HEK293 (cell line): ENCODE measurements at regions not wholly inside any gene's neighbourhood (a gene's known extent, or its start where the extent isn't known, plus 50 kb on each side); places are given as distances from the start of the nearest gene placed in this dataset.

ENCODE experiments used
- CTCF ChIA-PET: fragments of 350-600 bp; formaldehyde crosslinking; extraction: SDS; loops from one replicate; lab custom pipeline; 2021; ENCODE audit warnings: antibody characterized with exemption; lab: Yijun Ruan, JAX
- POLR2A ChIA-PET: fragments of 300-600 bp; formaldehyde crosslinking; extraction: SDS; loops from one replicate; lab custom pipeline; 2020; ENCODE audit warnings: antibody characterized with exemption, inconsistent platforms; lab: Yijun Ruan, JAX
- H3K27ac ChIP-seq: fragments of 200-500 bp; sonication (Bioruptor generic); 2 replicates; pipeline ENCODE4 v1.5.1; 2014; ENCODE audit warnings: low read depth, low read length, control low read depth, inconsistent platforms; ENCODE audit errors: extremely low read depth
- H3K36me3 ChIP-seq, 2 experiments: fragments of 200-500 bp in 1 of 2; sonication (Bioruptor generic) in 1 of 2; 1 replicate in 1 of 2; 2 replicates in 1 of 2; pipeline ENCODE4 v1.5.1; 2014 to 2017; ENCODE audit warnings: inconsistent platforms in 2 of 2, low read length in 2 of 2; ENCODE audit not compliant: control insufficient read depth in 2 of 2, insufficient read depth in 1 of 2
- H3K4me1 ChIP-seq: fragments of 200-500 bp; sonication (Bioruptor generic); 2 replicates; pipeline ENCODE4 v1.5.1; 2014; ENCODE audit warnings: mild to moderate bottlenecking, low read length, inconsistent platforms; ENCODE audit not compliant: control insufficient read depth, insufficient read depth
- H3K4me3 ChIP-seq: 2 replicates; pipeline ENCODE4 v1.5.1; 2011; ENCODE audit warnings: low read depth, mild to moderate bottlenecking, control low read depth, low read length, moderate library complexity
- H3K9me3 ChIP-seq: fragments of 200-500 bp; sonication (Bioruptor generic); 2 replicates; pipeline ENCODE4 v1.5.1; 2014; ENCODE audit warnings: low read depth, low read length, inconsistent platforms; ENCODE audit not compliant: control insufficient read depth, insufficient read depth
- EGR2 ChIP-seq: fragments of 450-650 bp; formaldehyde crosslinking; IDR thresholded peaks from 2 replicates; pipeline ENCODE4 v1.5.1; 2016; ENCODE audit warnings: low read depth, missing biosample characterization, missing genetic modification characterization
- KLF9 ChIP-seq: fragments of 450-650 bp; formaldehyde crosslinking; IDR thresholded peaks from 2 replicates; pipeline ENCODE4 v1.5.1; 2016; ENCODE audit warnings: missing biosample characterization, missing genetic modification characterization, low read depth
- ZIC2 ChIP-seq: fragments of 450-650 bp; formaldehyde crosslinking; IDR thresholded peaks from 2 replicates; pipeline ENCODE4 v1.5.1; 2016; ENCODE audit warnings: missing biosample characterization, missing genetic modification characterization
- ZNF2 ChIP-seq: fragments of 450-650 bp; formaldehyde crosslinking; IDR thresholded peaks from 2 replicates; pipeline ENCODE4 v1.5.1; 2016; ENCODE audit warnings: missing biosample characterization, missing genetic modification characterization
- ZNF341 ChIP-seq: fragments of 450-650 bp; formaldehyde crosslinking; IDR thresholded peaks from 2 replicates; pipeline ENCODE4; 2016; ENCODE audit warnings: low read depth, missing biosample characterization, missing genetic modification characterization
- ZNF394 ChIP-seq: fragments of 450-650 bp; formaldehyde crosslinking; IDR thresholded peaks from 2 replicates; pipeline ENCODE4 v1.5.1; 2016; ENCODE audit warnings: missing biosample characterization, missing genetic modification characterization, mild to moderate bottlenecking, moderate library complexity, borderline replicate concordance
- ZNF404 ChIP-seq: fragments of 450-650 bp; formaldehyde crosslinking; IDR thresholded peaks from 2 replicates; pipeline ENCODE4 v1.5.1; 2017; ENCODE audit warnings: missing biosample characterization, missing genetic modification characterization
- ZNF510 ChIP-seq: fragments of 450-650 bp; formaldehyde crosslinking; IDR thresholded peaks from 2 replicates; pipeline ENCODE4 v1.5.1; 2018; ENCODE audit warnings: mild to moderate bottlenecking, missing genetic modification characterization, missing biosample characterization; ENCODE audit not compliant: insufficient replicate concordance
- ZNF521 ChIP-seq: fragments of 450-650 bp; formaldehyde crosslinking; IDR thresholded peaks from 2 replicates; pipeline ENCODE4 v1.5.1; 2017; ENCODE audit warnings: missing biosample characterization, mild to moderate bottlenecking, missing genetic modification characterization
- ZNF660 ChIP-seq: fragments of 450-650 bp; IDR thresholded peaks from 2 replicates; pipeline ENCODE4 v1.5.1; 2018; ENCODE audit warnings: missing biosample characterization, mild to moderate bottlenecking, missing genetic modification characterization
- ZNF670 ChIP-seq: fragments of 450-650 bp; formaldehyde crosslinking; IDR thresholded peaks from 2 replicates; pipeline ENCODE4 v1.5.1; 2016; ENCODE audit warnings: missing biosample characterization, missing genetic modification characterization, low read depth
- ZNF768 ChIP-seq: fragments of 450-650 bp; formaldehyde crosslinking; IDR thresholded peaks from 2 replicates; pipeline ENCODE4 v1.5.1; 2018; ENCODE audit warnings: missing biosample characterization, mild to moderate bottlenecking, missing genetic modification characterization
- ZNF837 ChIP-seq: fragments of 450-650 bp; formaldehyde crosslinking; IDR thresholded peaks from 2 replicates; pipeline ENCODE4 v1.5.1; 2016; ENCODE audit warnings: missing biosample characterization, missing genetic modification characterization
- TF ChIP-seq, protein P1 (sequence below): fragments of 450-650 bp; formaldehyde crosslinking; IDR thresholded peaks from 2 replicates; pipeline ENCODE4 v1.5.1; 2016; ENCODE audit warnings: missing biosample characterization, missing genetic modification characterization
- TF ChIP-seq, protein P2 (sequence below): fragments of 450-650 bp; IDR thresholded peaks from 2 replicates; pipeline ENCODE4 v1.5.1; 2018; ENCODE audit warnings: missing biosample characterization, missing genetic modification characterization
- TF ChIP-seq, protein P3 (sequence below): fragments of 450-650 bp; formaldehyde crosslinking; IDR thresholded peaks from 2 replicates; pipeline ENCODE4 v1.5.1; 2017; ENCODE audit warnings: missing biosample characterization, mild to moderate bottlenecking, missing genetic modification characterization, moderate library complexity
- TF ChIP-seq, protein P4 (sequence below): fragments of 450-650 bp; formaldehyde crosslinking; IDR thresholded peaks from 2 replicates; pipeline ENCODE4 v1.5.1; 2016; ENCODE audit warnings: missing biosample characterization, missing genetic modification characterization

DNA sequence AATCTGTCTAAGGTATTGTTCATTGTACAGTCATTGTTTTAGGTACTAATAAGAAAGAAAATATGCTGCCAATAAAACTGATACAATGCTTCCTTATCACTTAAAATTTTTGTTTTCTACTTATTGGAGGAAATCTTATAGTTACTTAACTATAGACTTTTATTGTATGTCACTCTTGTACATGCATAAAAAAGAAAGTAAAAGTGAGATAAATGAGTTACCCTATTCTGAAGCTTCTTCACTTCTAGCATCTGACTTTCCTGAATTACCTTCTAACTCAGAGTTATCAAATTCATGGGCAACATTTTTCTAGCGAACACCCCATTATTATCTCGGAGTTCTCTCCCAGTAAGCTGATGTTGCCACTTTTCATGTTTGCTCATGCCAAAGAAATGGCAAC, 504.9 kb downstream of the SH2D4B start:
- no peak overlapping the region for H3K4me3 ChIP-seq
- TF ChIP-seq, protein P1, sequence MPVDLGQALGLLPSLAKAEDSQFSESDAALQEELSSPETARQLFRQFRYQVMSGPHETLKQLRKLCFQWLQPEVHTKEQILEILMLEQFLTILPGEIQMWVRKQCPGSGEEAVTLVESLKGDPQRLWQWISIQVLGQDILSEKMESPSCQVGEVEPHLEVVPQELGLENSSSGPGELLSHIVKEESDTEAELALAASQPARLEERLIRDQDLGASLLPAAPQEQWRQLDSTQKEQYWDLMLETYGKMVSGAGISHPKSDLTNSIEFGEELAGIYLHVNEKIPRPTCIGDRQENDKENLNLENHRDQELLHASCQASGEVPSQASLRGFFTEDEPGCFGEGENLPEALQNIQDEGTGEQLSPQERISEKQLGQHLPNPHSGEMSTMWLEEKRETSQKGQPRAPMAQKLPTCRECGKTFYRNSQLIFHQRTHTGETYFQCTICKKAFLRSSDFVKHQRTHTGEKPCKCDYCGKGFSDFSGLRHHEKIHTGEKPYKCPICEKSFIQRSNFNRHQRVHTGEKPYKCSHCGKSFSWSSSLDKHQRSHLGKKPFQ = no peak
- TF ChIP-seq ZNF404 (tag by site-specific recombination) = no peak
- TF ChIP-seq ZNF837 (tag by site-specific recombination) = no peak
- TF ChIP-seq, protein P2, sequence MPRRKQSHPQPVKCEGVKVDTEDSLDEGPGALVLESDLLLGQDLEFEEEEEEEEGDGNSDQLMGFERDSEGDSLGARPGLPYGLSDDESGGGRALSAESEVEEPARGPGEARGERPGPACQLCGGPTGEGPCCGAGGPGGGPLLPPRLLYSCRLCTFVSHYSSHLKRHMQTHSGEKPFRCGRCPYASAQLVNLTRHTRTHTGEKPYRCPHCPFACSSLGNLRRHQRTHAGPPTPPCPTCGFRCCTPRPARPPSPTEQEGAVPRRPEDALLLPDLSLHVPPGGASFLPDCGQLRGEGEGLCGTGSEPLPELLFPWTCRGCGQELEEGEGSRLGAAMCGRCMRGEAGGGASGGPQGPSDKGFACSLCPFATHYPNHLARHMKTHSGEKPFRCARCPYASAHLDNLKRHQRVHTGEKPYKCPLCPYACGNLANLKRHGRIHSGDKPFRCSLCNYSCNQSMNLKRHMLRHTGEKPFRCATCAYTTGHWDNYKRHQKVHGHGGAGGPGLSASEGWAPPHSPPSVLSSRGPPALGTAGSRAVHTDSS (tag by site-specific recombination) = no peak
- TF ChIP-seq ZNF670 (tag by site-specific recombination) = no peak
- TF ChIP-seq ZNF510 = no peak
- TF ChIP-seq, protein P3, sequence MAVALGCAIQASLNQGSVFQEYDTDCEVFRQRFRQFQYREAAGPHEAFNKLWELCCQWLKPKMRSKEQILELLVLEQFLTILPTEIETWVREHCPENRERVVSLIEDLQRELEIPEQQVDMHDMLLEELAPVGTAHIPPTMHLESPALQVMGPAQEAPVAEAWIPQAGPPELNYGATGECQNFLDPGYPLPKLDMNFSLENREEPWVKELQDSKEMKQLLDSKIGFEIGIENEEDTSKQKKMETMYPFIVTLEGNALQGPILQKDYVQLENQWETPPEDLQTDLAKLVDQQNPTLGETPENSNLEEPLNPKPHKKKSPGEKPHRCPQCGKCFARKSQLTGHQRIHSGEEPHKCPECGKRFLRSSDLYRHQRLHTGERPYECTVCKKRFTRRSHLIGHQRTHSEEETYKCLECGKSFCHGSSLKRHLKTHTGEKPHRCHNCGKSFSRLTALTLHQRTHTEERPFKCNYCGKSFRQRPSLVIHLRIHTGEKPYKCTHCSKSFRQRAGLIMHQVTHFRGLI (tag by site-specific recombination) = no peak
- TF ChIP-seq KLF9 (tag by site-specific recombination) = no peak
- H3K27ac ChIP-seq = no peak overlapping the region
- H3K36me3 ChIP-seq = no peaks in the 10 kb centered on the region
- H3K4me1 ChIP-seq = peaks cover 9% of the 10 kb centered on the region; the same call in 1 of the 2 replicates
- ChIA-PET POLR2A (no interaction called here), CTCF (no interaction called here)
- no peaks in the 10 kb centered on the region for H3K9me3 ChIP-seq

DNA sequence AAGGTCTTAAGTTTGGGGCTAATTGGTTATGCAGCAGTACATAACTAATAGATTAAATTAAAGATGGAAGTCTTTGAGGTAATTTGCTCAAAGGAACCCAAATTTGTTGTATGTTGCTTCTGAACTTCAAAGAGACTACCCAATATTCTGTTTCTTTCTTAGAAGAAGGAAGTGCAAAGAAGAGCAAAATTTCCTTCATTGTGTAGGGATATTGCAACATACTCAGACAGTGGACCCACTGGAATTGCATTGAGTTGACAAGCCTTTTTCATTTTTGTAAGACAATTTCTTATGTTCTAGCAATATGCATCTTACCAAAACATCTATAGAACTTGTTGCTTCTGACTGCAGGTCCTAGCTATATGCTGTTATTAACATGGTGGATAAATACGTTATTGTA, 527.8 kb downstream of the SH2D4B start:
- TF ChIP-seq ZIC2 (tag by site-specific recombination) = no peak
- TF ChIP-seq, protein P4, sequence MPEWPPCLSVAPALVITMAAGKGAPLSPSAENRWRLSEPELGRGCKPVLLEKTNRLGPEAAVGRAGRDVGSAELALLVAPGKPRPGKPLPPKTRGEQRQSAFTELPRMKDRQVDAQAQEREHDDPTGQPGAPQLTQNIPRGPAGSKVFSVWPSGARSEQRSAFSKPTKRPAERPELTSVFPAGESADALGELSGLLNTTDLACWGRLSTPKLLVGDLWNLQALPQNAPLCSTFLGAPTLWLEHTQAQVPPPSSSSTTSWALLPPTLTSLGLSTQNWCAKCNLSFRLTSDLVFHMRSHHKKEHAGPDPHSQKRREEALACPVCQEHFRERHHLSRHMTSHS (tag by site-specific recombination) = no peak
- TF ChIP-seq ZNF521 = no peak
- TF ChIP-seq ZNF2 = no peak
- TF ChIP-seq ZNF394 (tag by site-specific recombination) = no peak
- no peak for TF ChIP-seq ZNF768
- no peak for TF ChIP-seq ZNF341 (tag by site-specific recombination)
- H3K36me3 ChIP-seq = no peaks in the 10 kb centered on the region
- H3K9me3 ChIP-seq = no peaks in the 10 kb centered on the region
- no peaks in the 10 kb centered on the region for H3K4me1 ChIP-seq
- H3K4me3 ChIP-seq = no peak overlapping the region
- H3K27ac ChIP-seq = no peak overlapping the region
- ChIA-PET CTCF (interaction anchor here (0.5 kb wide), 1 partner anchor 408 kb away, joined by 3 read pairs; no protein-coding TSS in a partner anchor), POLR2A (no interaction called here)

DNA sequence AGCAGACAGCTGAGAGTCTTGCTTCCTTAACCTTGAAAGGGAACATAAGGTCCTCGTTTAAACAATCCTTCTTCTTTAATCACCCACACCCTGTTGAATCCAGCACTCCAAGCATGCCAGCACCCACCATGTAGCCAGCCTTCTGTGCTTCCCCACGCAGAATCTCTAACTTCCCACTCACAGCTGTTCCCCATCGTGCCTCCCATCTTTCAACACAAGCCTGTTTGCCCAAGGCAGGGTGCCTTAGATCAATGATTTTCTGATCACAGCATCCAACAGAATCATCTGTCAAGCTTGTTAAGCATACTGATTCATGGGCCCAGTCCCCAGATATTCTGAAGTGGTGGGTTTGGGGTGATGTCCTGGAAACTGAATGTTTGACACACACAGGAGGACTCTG, 530.8 kb downstream of the SH2D4B start:
- Histone ChIP-seq H3K36me3 (no peaks in the 10 kb centered on the region), H3K4me1 (no peaks in the 10 kb centered on the region; the same call in 1 of the 2 replicates), H3K9me3 (no peaks in the 10 kb centered on the region), H3K27ac (no peak overlapping the region), H3K4me3 (no peak overlapping the region)
- ChIA-PET POLR2A (no interaction called here), CTCF (interaction anchor here (0.9 kb wide), 1 partner anchor 13 kb away, joined by 4 read pairs; no protein-coding TSS in a partner anchor)
- TF ChIP-seq EGR2 (tag by site-specific recombination) (0 out of 2 replicates have a peak, but pooled peaks have one; percentile 9), ZNF660 (tag by site-specific recombination) (no peak)
